NCI-H345 (cell line): ENCODE measurements at regions not wholly inside any gene's neighbourhood (a gene's known extent, or its start where the extent isn't known, plus 50 kb on each side); places are given as distances from the start of the nearest gene placed in this dataset.

Experiments used
- DNase-seq: peaks from one replicate; lab custom pipeline; 2025; lab: John Stamatoyannopoulos, UW

GRCh38 chr2:136468799-136469369 is 296.5 kb upstream of the THSD7B start:
- peak; percentile 79 for DNase-seq

GRCh38 chr2:136452528-136452927 is 312.8 kb upstream of the THSD7B start:
- no peak for DNase-seq

GRCh38 chr2:136448986-136449780 is 316.2 kb upstream of the THSD7B start:
- DNase-seq, result peak; percentile 58

- DNase-seq, result peak; percentile 94
Measured at GRCh38 chr2:136448432-136448831, 316.9 kb upstream of the THSD7B start.

- no peak for DNase-seq
Measured at GRCh38 chr2:136444323-136444722, 321.0 kb upstream of the THSD7B start.

GRCh38 chr2:136443661-136444060 is 321.7 kb upstream of the THSD7B start:
- DNase-seq, result no peak

- no peak for DNase-seq
Measured at GRCh38 chr2:136441979-136442714, 323.2 kb upstream of the THSD7B start.

- no peak for DNase-seq
Measured at GRCh38 chr2:136439064-136439676, 321.2 kb upstream of the CXCR4 start.

GRCh38 chr2:136437461-136437860 is 319.5 kb upstream of the CXCR4 start:
- no peak for DNase-seq

- no peak for DNase-seq
Measured at GRCh38 chr2:136436936-136437335, 319.0 kb upstream of the CXCR4 start.

GRCh38 chr2:136434251-136434715 is 316.3 kb upstream of the CXCR4 start:
- no peak for DNase-seq

GRCh38 chr2:136433261-136433660 is 315.3 kb upstream of the CXCR4 start:
- no peak for DNase-seq

GRCh38 chr2:136424112-136424511 is 306.2 kb upstream of the CXCR4 start:
- DNase-seq, result no peak

GRCh38 chr2:136423516-136423996 is 305.6 kb upstream of the CXCR4 start:
- peak; percentile 91 for DNase-seq

GRCh38 chr2:136422512-136422911 is 304.6 kb upstream of the CXCR4 start:
- no peak for DNase-seq

GRCh38 chr2:136420346-136420745 is 302.4 kb upstream of the CXCR4 start:
- no peak for DNase-seq

GRCh38 chr2:136411946-136412345 is 294.0 kb upstream of the CXCR4 start:
- no peak for DNase-seq

GRCh38 chr2:136410673-136411072 is 292.7 kb upstream of the CXCR4 start:
- DNase-seq, result no peak

GRCh38 chr2:136408795-136409194 is 290.8 kb upstream of the CXCR4 start:
- no peak for DNase-seq

- no peak for DNase-seq
Measured at GRCh38 chr2:136407952-136408318, 290.0 kb upstream of the CXCR4 start.

- DNase-seq, result no peak
Measured at GRCh38 chr2:136407117-136407951, 289.4 kb upstream of the CXCR4 start.
